ENCODE measurements at regions not wholly inside any gene's neighbourhood (a gene's known extent, or its start where the extent isn't known, plus 50 kb on each side); places are given as distances from the start of the nearest gene placed in this dataset.

- no peaks in the 10 kb centered on the region for H3K36me3 ChIP-seq (ENCODE audit: insufficient read depth, low read length)
- no peaks in the 10 kb centered on the region for H4K20me1 ChIP-seq (ENCODE audit: insufficient read depth, low read length)
- no peak overlapping the region for H3K4me2 ChIP-seq (ENCODE audit: insufficient read depth, low read length)
- no peaks in the 10 kb centered on the region for H3K27me3 ChIP-seq (ENCODE audit: insufficient read depth, low read length, poor library complexity)
- ATAC-seq (ENCODE audit: insufficient read depth, low read depth) (no peak), DNase-seq (no peak)
- H3K79me2 ChIP-seq (ENCODE audit: insufficient read depth, low read length): no peaks in the 10 kb centered on the region
- H3K27ac ChIP-seq (ENCODE audit: low read length): no peak overlapping the region
- H3K4me1 ChIP-seq (ENCODE audit: insufficient read depth, low read length): no peaks in the 10 kb centered on the region
- no peak overlapping the region for H3K4me3 ChIP-seq (ENCODE audit: low read depth in 1 of 2, low read length in 2 of 2)
- TF ChIP-seq CTCF (IDR thresholded peaks at IDR 0.05; ENCODE audit: borderline replicate concordance, extremely low read depth, low read length, poor library complexity, severe bottlenecking) (no peak), EZH2 (IDR thresholded peaks at IDR 0.05; ENCODE audit: borderline replicate concordance, low read depth, low read length, severe bottlenecking) (no peak)
- no peak overlapping the region for H2AFZ ChIP-seq (ENCODE audit: low read depth, low read length)
- H3K9me3 ChIP-seq (ENCODE audit: insufficient read depth, low read length, severe bottlenecking): no peaks in the 10 kb centered on the region
- no peak overlapping the region for H3K9ac ChIP-seq (ENCODE audit: low read depth, low read length)
These were observed 256.4 kb upstream of the TCF4 start for GRCh38 chr18:55844382-55844781.

GRCh38 chr18:55841314-55841713 lies 253.3 kb upstream of the TCF4 start:
- no peak for TF ChIP-seq CTCF (IDR thresholded peaks at IDR 0.05; ENCODE audit: borderline replicate concordance, extremely low read depth, low read length, poor library complexity, severe bottlenecking)
- no peak for TF ChIP-seq EZH2 (IDR thresholded peaks at IDR 0.05; ENCODE audit: borderline replicate concordance, low read depth, low read length, severe bottlenecking)
- Histone ChIP-seq H3K36me3 (ENCODE audit: insufficient read depth, low read length) (no peaks in the 10 kb centered on the region), H3K9me3 (ENCODE audit: insufficient read depth, low read length, severe bottlenecking) (no peaks in the 10 kb centered on the region), H3K27ac (ENCODE audit: low read length) (no peak overlapping the region), H3K4me2 (ENCODE audit: insufficient read depth, low read length) (no peak overlapping the region), H3K4me3 (ENCODE audit: low read depth in 1 of 2, low read length in 2 of 2) (no peak overlapping the region), H3K9ac (ENCODE audit: low read depth, low read length) (no peak overlapping the region), H3K4me1 (ENCODE audit: insufficient read depth, low read length) (peaks cover 5% of the 10 kb centered on the region; the same call in 1 of the 2 replicates), H4K20me1 (ENCODE audit: insufficient read depth, low read length) (no peaks in the 10 kb centered on the region), H3K27me3 (ENCODE audit: insufficient read depth, low read length, poor library complexity) (no peaks in the 10 kb centered on the region), H3K79me2 (ENCODE audit: insufficient read depth, low read length) (no peaks in the 10 kb centered on the region), H2AFZ (ENCODE audit: low read depth, low read length) (no peak overlapping the region)
- DNase-seq (no peak), ATAC-seq (ENCODE audit: insufficient read depth, low read depth) (no peak)

GRCh38 chr18:55840601-55841170 lies 252.7 kb upstream of the TCF4 start:
- TF ChIP-seq EZH2 (IDR thresholded peaks at IDR 0.05; ENCODE audit: borderline replicate concordance, low read depth, low read length, severe bottlenecking) (no peak), CTCF (IDR thresholded peaks at IDR 0.05; ENCODE audit: borderline replicate concordance, extremely low read depth, low read length, poor library complexity, severe bottlenecking) (no peak)
- Histone ChIP-seq H3K27me3 (ENCODE audit: insufficient read depth, low read length, poor library complexity) (no peaks in the 10 kb centered on the region), H3K79me2 (ENCODE audit: insufficient read depth, low read length) (no peaks in the 10 kb centered on the region), H3K27ac (ENCODE audit: low read length) (no peak overlapping the region), H3K4me3 (ENCODE audit: low read depth in 1 of 2, low read length in 2 of 2) (no peak overlapping the region), H2AFZ (ENCODE audit: low read depth, low read length) (no peak overlapping the region), H3K9ac (ENCODE audit: low read depth, low read length) (no peak overlapping the region), H3K4me2 (ENCODE audit: insufficient read depth, low read length) (no peak overlapping the region), H3K36me3 (ENCODE audit: insufficient read depth, low read length) (no peaks in the 10 kb centered on the region), H4K20me1 (ENCODE audit: insufficient read depth, low read length) (no peaks in the 10 kb centered on the region), H3K9me3 (ENCODE audit: insufficient read depth, low read length, severe bottlenecking) (no peaks in the 10 kb centered on the region), H3K4me1 (ENCODE audit: insufficient read depth, low read length) (peaks cover 5% of the 10 kb centered on the region; the same call in 1 of the 2 replicates)
- ATAC-seq (ENCODE audit: insufficient read depth, low read depth) (no peak), DNase-seq (no peak)
